ENCODE measurements at regions not wholly inside any gene's neighbourhood (a gene's known extent, or its start where the extent isn't known, plus 50 kb on each side); places are given as distances from the start of the nearest gene placed in this dataset.

DNA sequence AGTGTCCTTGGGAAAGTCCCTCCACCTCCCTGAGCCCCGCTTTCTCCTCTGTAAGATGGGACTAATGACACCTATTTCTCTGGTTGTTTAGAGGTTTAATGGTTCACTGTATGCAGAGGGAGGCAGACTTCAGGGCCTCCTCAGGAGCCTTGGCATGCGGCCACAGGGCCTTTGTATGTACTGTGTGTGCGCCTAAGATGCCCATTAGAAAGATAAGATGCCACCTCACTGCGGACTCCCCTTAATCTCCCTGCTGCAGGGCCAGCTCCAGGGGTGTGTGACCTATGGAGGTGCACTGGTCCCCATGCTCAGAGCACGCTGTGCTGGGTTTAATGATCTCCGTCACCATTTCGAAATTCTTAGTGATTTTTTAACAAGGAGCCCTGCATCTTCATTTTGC is 59.3 kb downstream of the TMEM235 start (continued):
- TF ChIP-seq SRSF4 (IDR thresholded peaks at IDR 0.05; ENCODE audit: low read depth, low read length, poor library complexity, severe bottlenecking) (no peak), ZNF354B (CRISPR knock-in tag; IDR thresholded peaks at IDR 0.05) (no peak), ZNF607 (CRISPR knock-in tag; IDR thresholded peaks at IDR 0.05; ENCODE audit: borderline replicate concordance) (no peak), PHF8 (CRISPR knock-in tag; IDR thresholded peaks at IDR 0.05) (no peak)
- TF ChIP-seq, protein P1, sequence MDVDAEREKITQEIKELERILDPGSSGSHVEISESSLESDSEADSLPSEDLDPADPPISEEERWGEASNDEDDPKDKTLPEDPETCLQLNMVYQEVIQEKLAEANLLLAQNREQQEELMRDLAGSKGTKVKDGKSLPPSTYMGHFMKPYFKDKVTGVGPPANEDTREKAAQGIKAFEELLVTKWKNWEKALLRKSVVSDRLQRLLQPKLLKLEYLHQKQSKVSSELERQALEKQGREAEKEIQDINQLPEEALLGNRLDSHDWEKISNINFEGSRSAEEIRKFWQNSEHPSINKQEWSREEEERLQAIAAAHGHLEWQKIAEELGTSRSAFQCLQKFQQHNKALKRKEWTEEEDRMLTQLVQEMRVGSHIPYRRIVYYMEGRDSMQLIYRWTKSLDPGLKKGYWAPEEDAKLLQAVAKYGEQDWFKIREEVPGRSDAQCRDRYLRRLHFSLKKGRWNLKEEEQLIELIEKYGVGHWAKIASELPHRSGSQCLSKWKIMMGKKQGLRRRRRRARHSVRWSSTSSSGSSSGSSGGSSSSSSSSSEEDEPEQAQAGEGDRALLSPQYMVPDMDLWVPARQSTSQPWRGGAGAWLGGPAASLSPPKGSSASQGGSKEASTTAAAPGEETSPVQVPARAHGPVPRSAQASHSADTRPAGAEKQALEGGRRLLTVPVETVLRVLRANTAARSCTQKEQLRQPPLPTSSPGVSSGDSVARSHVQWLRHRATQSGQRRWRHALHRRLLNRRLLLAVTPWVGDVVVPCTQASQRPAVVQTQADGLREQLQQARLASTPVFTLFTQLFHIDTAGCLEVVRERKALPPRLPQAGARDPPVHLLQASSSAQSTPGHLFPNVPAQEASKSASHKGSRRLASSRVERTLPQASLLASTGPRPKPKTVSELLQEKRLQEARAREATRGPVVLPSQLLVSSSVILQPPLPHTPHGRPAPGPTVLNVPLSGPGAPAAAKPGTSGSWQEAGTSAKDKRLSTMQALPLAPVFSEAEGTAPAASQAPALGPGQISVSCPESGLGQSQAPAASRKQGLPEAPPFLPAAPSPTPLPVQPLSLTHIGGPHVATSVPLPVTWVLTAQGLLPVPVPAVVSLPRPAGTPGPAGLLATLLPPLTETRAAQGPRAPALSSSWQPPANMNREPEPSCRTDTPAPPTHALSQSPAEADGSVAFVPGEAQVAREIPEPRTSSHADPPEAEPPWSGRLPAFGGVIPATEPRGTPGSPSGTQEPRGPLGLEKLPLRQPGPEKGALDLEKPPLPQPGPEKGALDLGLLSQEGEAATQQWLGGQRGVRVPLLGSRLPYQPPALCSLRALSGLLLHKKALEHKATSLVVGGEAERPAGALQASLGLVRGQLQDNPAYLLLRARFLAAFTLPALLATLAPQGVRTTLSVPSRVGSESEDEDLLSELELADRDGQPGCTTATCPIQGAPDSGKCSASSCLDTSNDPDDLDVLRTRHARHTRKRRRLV (CRISPR knock-in tag; IDR thresholded peaks at IDR 0.05), result no peak
